ENCODE measurements at regions not wholly inside any gene's neighbourhood (a gene's known extent, or its start where the extent isn't known, plus 50 kb on each side); places are given as distances from the start of the nearest gene placed in this dataset.

DNA sequence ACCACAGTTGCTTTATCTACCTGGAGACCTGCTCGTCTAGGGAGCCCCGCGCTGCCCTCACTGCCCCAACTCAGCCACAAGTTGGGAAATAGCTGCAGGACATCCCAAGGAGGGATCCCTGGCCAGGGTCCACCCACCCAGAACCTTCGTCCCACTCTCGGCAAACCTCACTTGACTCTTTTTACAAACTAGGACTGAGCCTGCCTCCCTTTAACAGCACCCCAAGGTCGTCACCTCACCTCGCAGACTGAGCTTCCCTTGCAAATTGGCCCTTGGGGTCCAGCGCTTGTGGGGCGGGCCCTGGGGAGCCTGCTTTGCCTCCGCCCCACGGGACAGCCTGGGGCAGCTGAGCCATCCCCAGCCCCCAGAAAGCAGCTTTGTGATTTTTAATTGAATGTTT, 1505.8 kb downstream of the TBC1D22A start:
- no peak overlapping the region for H3K27ac ChIP-seq
- intact Hi-C loops (cut with DNase I) = no loop called here
- no peaks in the 10 kb centered on the region for H3K36me3 ChIP-seq
- no peaks in the 10 kb centered on the region for H3K27me3 ChIP-seq
- no peaks in the 10 kb centered on the region for H3K9me3 ChIP-seq
- no peak overlapping the region for H3K4me3 ChIP-seq
- no peak for TF ChIP-seq POLR2AphosphoS5 (IDR thresholded peaks at IDR 0.05)
- no peak for TF ChIP-seq CTCF (IDR thresholded peaks at IDR 0.05)
- no peak for TF ChIP-seq POLR2A (IDR thresholded peaks at IDR 0.05)
- no peak for TF ChIP-seq EP300 (IDR thresholded peaks at IDR 0.05)
- no peak for DNase-seq
- WGBS, 2 donors = 83 to 90% methylated on average over 11 of the region's 11 CpGs
- H3K4me1 ChIP-seq = no peaks in the 10 kb centered on the region

GRCh38 chr22:48267681-48268080, 1505.2 kb downstream of the TBC1D22A start:
- no peak for TF ChIP-seq POLR2A (IDR thresholded peaks at IDR 0.05)
- no peak for TF ChIP-seq EP300 (IDR thresholded peaks at IDR 0.05)
- TF ChIP-seq POLR2AphosphoS5 (IDR thresholded peaks at IDR 0.05) = no peak
- TF ChIP-seq CTCF (IDR thresholded peaks at IDR 0.05) = no peak
- Histone ChIP-seq H3K4me3 (no peak overlapping the region), H3K36me3 (no peaks in the 10 kb centered on the region), H3K4me1 (no peaks in the 10 kb centered on the region), H3K27ac (no peak overlapping the region), H3K27me3 (peaks cover 0 to 3% (median 0%) of the 10 kb centered on the region in 3 donors), H3K9me3 (no peaks in the 10 kb centered on the region)
- DNase-seq = no peak
- 57 to 80% methylated on average over 10 of the region's 10 CpGs for WGBS, 2 donors
- intact Hi-C loops (cut with DNase I) = no loop called here

DNA sequence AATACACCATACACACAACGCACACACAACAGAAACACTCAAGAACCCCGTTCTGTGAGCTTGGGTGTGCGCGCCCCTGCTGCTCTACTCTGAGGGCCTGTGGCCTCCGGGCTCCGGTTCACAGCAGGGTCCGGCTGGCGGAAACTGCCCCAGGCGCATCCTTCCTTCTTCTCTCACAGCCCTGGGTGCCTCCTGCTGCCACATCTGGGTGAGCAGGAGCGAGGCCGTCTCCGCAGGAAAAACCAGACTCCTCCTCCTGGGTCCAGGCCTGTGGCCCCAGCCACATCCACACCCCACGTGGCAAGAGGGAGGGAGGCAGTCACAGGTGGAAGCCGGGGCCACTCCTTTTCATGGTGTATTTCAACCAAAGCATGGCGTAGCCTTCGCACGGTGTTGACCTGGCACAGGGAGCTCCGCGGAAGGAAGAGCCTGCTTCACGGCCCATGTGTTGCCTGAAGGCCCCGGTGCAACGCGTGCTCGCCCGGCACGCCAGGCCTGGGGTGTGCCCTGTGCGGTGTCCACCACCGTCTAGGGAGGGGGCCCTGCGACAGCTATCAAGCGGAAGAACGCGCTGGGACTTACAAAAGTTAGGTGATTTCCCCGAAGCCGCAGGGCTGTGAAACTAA, 1502.7 kb downstream of the TBC1D22A start:
- DNase-seq = no peak

DNA sequence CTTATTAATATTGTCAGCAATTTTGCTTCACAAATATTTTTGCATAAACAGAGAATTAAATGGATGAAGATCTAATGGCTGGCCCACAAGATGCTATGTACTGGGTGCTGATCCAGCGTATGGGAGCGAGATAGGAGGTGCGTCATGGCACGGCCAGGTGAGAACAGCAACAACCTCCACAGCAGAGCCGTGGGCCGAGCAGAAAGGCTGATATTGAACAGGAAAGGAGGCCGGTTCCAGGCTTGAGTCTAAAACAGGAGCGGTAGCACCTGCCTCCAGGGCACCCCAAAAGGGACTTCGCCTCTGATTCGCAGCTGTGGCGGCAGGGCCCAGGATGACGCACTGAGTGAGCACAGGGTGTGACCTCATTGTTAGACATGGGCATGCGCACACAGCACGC, 1502.1 kb downstream of the TBC1D22A start:
- 86 to 90% methylated on average over 14 of the region's 14 CpGs for WGBS, 2 donors
- H3K27me3 ChIP-seq = peaks cover 0 to 8% (median 0%) of the 10 kb centered on the region in 3 donors
- no peaks in the 10 kb centered on the region for H3K36me3 ChIP-seq
- no peak for DNase-seq
- no peaks in the 10 kb centered on the region for H3K4me1 ChIP-seq
- TF ChIP-seq CTCF (IDR thresholded peaks at IDR 0.05) (no peak), EP300 (IDR thresholded peaks at IDR 0.05) (no peak), POLR2AphosphoS5 (IDR thresholded peaks at IDR 0.05) (no peak), POLR2A (IDR thresholded peaks at IDR 0.05) (no peak)
- intact Hi-C loops (cut with DNase I) = no loop called here
- H3K4me3 ChIP-seq = no peak overlapping the region
- H3K27ac ChIP-seq = no peak overlapping the region
- no peaks in the 10 kb centered on the region for H3K9me3 ChIP-seq

More for the DNA sequence above, 1502.7 kb downstream of the TBC1D22A start:
- intact Hi-C loops (cut with DNase I) = no loop called here
- Histone ChIP-seq H3K9me3 (no peaks in the 10 kb centered on the region), H3K4me3 (no peak overlapping the region), H3K36me3 (no peaks in the 10 kb centered on the region), H3K4me1 (no peaks in the 10 kb centered on the region), H3K27me3 (peaks cover 0 to 8% (median 0%) of the 10 kb centered on the region in 3 donors), H3K27ac (no peak overlapping the region)
- 90 to 92% methylated on average over 34 of the region's 34 CpGs for WGBS, 2 donors
- no peak for TF ChIP-seq POLR2AphosphoS5 (IDR thresholded peaks at IDR 0.05)
- TF ChIP-seq POLR2A (IDR thresholded peaks at IDR 0.05) = no peak
- TF ChIP-seq CTCF (IDR thresholded peaks at IDR 0.05) = no peak
- TF ChIP-seq EP300 (IDR thresholded peaks at IDR 0.05) = no peak
